ENCODE measurements at regions not wholly inside any gene's neighbourhood (a gene's known extent, or its start where the extent isn't known, plus 50 kb on each side); places are given as distances from the start of the nearest gene placed in this dataset.
"Not testable (repeated sequence)": the region's sequence is repeated elsewhere in the genome, so short reads cannot be mapped to it uniquely, and the experiment has no call there.

DNA sequence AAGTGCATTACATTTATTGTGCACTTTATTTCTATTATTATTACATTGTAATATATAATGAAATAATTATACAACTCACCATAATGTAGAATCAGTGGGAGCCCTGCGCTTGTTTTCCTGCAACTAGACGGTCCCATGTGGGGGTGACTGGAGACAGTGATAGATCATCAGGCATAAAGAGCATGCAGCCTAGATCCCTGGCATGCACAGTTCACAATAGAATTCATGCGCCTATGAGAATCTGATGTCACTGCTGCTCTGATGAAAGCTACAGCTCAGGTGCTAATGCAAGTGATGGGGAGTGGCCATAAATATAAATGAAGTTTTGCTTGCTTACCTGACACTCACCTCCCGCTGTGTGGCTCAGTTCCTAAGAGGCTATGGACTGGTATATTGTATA is 278.4 kb upstream of the ADGRL3 start:
- not testable (repeated sequence) for TF ChIP-seq CTCF, POLR2A (IDR thresholded peaks at IDR 0.05)

Data from Peyer's patch (tissue), 4 donors.